ENCODE measurements at regions not wholly inside any gene's neighbourhood (a gene's known extent, or its start where the extent isn't known, plus 50 kb on each side); places are given as distances from the start of the nearest gene placed in this dataset.
A peak's percentile ranks its signal among the peaks of the same experiment; 100 is the strongest.
"Not testable (repeated sequence)": the region's sequence is repeated elsewhere in the genome, so short reads cannot be mapped to it uniquely, and the experiment has no call there.

DNA sequence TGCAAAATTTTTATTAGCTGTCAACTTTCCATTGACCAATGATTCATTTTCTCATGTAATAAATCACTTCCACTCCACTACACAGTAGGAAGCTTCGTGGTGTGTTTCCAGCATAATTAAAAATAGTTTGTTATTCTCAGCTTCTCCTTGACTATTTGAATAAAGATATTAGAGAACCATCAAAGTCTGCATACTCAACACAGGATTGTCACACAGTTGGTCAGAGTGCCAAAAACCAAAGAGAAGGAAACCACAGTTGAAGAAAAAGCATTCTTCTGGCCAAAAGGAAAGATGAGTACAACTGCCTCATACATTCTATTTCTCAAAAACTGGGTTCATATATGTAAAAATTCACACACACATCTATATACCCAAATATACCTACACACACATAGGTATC is 455.1 kb upstream of the HSF2 start:
- Histone ChIP-seq H3K27ac (ENCODE audit: low read depth, low read length) (no peak overlapping the region), H3K27me3 (ENCODE audit: control insufficient read depth, insufficient read depth, low read length) (no peaks in the 10 kb centered on the region), H3K9me3 (ENCODE audit: control insufficient read depth, insufficient read depth, low read length) (no peaks in the 10 kb centered on the region), H3K4me3 (ENCODE audit: low read depth, low read length) (no peak overlapping the region)
- no peak for DNase-seq (ENCODE audit: low read depth, low spot score)
- ChIA-PET CTCF (interaction anchor here (0.6 to 1.1 kb wide), 3 partner anchors 22 to 803 kb away, joined by 3 to 8 read pairs (median 4); no protein-coding TSS in a partner anchor), POLR2A (interaction anchor here (0.7 kb wide), 1 partner anchor 508 kb away, joined by 3 read pairs; no protein-coding TSS in a partner anchor)
- TF ChIP-seq, protein P1, sequence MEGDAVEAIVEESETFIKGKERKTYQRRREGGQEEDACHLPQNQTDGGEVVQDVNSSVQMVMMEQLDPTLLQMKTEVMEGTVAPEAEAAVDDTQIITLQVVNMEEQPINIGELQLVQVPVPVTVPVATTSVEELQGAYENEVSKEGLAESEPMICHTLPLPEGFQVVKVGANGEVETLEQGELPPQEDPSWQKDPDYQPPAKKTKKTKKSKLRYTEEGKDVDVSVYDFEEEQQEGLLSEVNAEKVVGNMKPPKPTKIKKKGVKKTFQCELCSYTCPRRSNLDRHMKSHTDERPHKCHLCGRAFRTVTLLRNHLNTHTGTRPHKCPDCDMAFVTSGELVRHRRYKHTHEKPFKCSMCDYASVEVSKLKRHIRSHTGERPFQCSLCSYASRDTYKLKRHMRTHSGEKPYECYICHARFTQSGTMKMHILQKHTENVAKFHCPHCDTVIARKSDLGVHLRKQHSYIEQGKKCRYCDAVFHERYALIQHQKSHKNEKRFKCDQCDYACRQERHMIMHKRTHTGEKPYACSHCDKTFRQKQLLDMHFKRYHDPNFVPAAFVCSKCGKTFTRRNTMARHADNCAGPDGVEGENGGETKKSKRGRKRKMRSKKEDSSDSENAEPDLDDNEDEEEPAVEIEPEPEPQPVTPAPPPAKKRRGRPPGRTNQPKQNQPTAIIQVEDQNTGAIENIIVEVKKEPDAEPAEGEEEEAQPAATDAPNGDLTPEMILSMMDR (IDR thresholded peaks at IDR 0.05; ENCODE audit: low read depth, low read length): no peak

- H3K27ac ChIP-seq (ENCODE audit: low read depth, low read length): no peak overlapping the region
- no peak for DNase-seq (ENCODE audit: low read depth, low spot score)
- POLR2A ChIA-PET: interaction anchor here (0.6 to 1.0 kb wide), 2 partner anchors 112 to 429 kb away, joined by 3 to 4 read pairs; no protein-coding TSS in a partner anchor
- CTCF ChIA-PET: no interaction called here
- no peak overlapping the region for H3K4me3 ChIP-seq (ENCODE audit: low read depth, low read length)
- H3K27me3 ChIP-seq (ENCODE audit: control insufficient read depth, insufficient read depth, low read length): no peaks in the 10 kb centered on the region
- TF ChIP-seq, protein P1 (IDR thresholded peaks at IDR 0.05; ENCODE audit: low read depth, low read length): no peak
- no peaks in the 10 kb centered on the region for H3K9me3 ChIP-seq (ENCODE audit: control insufficient read depth, insufficient read depth, low read length)
Measured at GRCh38 chr6:121951123-121951522, 448.3 kb upstream of the HSF2 start.

- Histone ChIP-seq H3K4me3 (ENCODE audit: low read depth, low read length) (no peak overlapping the region), H3K27ac (ENCODE audit: low read depth, low read length) (peak overlapping the region; percentile 31), H3K9me3 (ENCODE audit: control insufficient read depth, insufficient read depth, low read length) (no peaks in the 10 kb centered on the region), H3K27me3 (ENCODE audit: control insufficient read depth, insufficient read depth, low read length) (no peaks in the 10 kb centered on the region)
- peak; percentile 42 for DNase-seq (ENCODE audit: low read depth, low spot score)
- ChIA-PET CTCF (no interaction called here), POLR2A (interaction anchor here (0.6 to 1.0 kb wide), 3 partner anchors 113 to 735 kb away, joined by 3 to 4 read pairs (median 3); no protein-coding TSS in a partner anchor)
- TF ChIP-seq, protein P1 (IDR thresholded peaks at IDR 0.05; ENCODE audit: low read depth, low read length): no peak
Measured at GRCh38 chr6:121951918-121952379, 447.5 kb upstream of the HSF2 start.

DNA sequence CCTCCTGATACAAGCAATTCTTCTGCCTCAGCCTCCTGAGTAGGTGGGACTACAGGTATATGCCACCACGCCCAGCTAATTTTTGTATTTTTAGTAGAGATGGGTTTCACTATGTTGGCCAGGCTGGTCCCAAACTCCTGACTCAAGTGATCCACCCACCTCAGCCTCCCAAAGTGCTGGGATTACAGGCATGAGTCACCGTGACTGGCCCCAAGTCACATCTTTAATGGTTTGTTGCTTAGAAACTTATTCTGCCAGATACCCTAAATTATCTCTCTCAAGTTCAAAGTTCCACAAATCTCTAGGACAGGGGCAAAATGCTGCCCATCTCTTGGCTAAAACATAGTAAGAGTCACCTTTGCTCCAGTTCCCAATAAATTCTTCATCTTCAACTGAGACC is 444.1 kb upstream of the HSF2 start:
- POLR2A ChIA-PET; H3K27ac ChIP-seq (ENCODE audit: low read depth, low read length); H3K27me3 ChIP-seq (ENCODE audit: control insufficient read depth, insufficient read depth, low read length); H3K4me3 ChIP-seq (ENCODE audit: low read depth, low read length); CTCF ChIA-PET; DNase-seq (ENCODE audit: low read depth, low spot score); H3K9me3 ChIP-seq (ENCODE audit: control insufficient read depth, insufficient read depth, low read length): not testable (repeated sequence)

GRCh38 chr6:121956782-121957181 is 442.7 kb upstream of the HSF2 start:
- Histone ChIP-seq H3K27ac (ENCODE audit: low read depth, low read length) (no peak overlapping the region), H3K27me3 (ENCODE audit: control insufficient read depth, insufficient read depth, low read length) (no peaks in the 10 kb centered on the region), H3K4me3 (ENCODE audit: low read depth, low read length) (no peak overlapping the region), H3K9me3 (ENCODE audit: control insufficient read depth, insufficient read depth, low read length) (no peaks in the 10 kb centered on the region)
- ChIA-PET CTCF (no interaction called here), POLR2A (no interaction called here)
- no peak for DNase-seq (ENCODE audit: low read depth, low spot score)
- TF ChIP-seq, protein P1 (IDR thresholded peaks at IDR 0.05; ENCODE audit: low read depth, low read length): no peak

All from AG04450 (cell line).